Brain microvascular endothelial cell (primary cell): ENCODE measurements at regions not wholly inside any gene's neighbourhood (a gene's known extent, or its start where the extent isn't known, plus 50 kb on each side); places are given as distances from the start of the nearest gene placed in this dataset.

Experiments used
- DNase-seq: peaks from one replicate; pipeline ENCODE4 v3.0.0-alpha.2; 2020
- H3K27ac ChIP-seq: fragments of 250-450 bp; sonication (Bioruptor Pico); 2 replicates; pipeline ENCODE4 v1.5.1; 2020; ENCODE audit warnings: mild to moderate bottlenecking, moderate library complexity
- H3K27me3 ChIP-seq: fragments of 250-450 bp; sonication (Bioruptor Pico); replicated peaks from 2 replicates; pipeline ENCODE4 v1.5.1; 2020; ENCODE audit warnings: mild to moderate bottlenecking
- H3K36me3 ChIP-seq: fragments of 250-450 bp; sonication (Bioruptor Pico); replicated peaks from 2 replicates; pipeline ENCODE4 v1.5.1; 2020; ENCODE audit warnings: mild to moderate bottlenecking
- H3K4me3 ChIP-seq: 2 replicates; pipeline ENCODE4 v1.5.1; 2011; ENCODE audit warnings: low read depth, mild to moderate bottlenecking, control low read depth, low read length, moderate library complexity
- in situ Hi-C: cut with HindIII; loops from 2 replicates; pipeline ENCODE4 v1.10.0; 2017; ENCODE audit warnings: low sequenced_read_pairs, low pct_ligation_motif_present
- TF ChIP-seq, protein P1 (sequence below): IDR thresholded peaks from 2 replicates; pipeline ENCODE4 v1.5.1; 2011; ENCODE audit warnings: low read depth, mild to moderate bottlenecking, moderate library complexity, low read length, control low read depth, inconsistent platforms; ENCODE audit errors: missing control alignments

DNA sequence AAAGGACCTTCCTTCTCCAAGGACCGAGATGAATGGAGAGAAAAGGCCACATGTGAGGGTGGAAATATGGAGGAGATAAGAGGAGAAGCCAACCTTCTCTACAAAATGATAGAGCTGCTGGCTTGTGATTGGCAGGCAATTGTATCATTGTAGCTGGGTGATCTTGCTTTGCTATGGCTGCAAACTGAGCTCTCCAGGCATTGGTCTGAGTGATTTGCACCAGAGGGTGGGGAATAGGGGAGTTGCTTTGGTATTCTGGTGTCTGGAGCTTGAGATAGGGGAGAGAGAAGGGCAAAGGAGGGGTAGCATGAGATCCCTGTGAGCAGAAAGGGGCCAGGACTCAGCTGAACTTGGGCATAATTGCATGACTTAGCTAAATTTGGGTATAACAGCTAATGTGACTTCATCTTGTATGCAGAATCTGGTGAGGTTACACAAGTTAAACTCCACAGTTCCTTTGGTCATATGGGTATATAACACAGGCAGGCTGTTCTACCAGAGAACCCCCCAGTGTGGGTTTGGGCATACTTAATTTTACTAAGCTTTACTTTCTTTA lies 72.0 kb downstream of the FOS start:
- no peak overlapping the region for H3K27ac ChIP-seq
- no peaks in the 10 kb centered on the region for H3K27me3 ChIP-seq
- no peak overlapping the region for H3K4me3 ChIP-seq
- TF ChIP-seq, protein P1, sequence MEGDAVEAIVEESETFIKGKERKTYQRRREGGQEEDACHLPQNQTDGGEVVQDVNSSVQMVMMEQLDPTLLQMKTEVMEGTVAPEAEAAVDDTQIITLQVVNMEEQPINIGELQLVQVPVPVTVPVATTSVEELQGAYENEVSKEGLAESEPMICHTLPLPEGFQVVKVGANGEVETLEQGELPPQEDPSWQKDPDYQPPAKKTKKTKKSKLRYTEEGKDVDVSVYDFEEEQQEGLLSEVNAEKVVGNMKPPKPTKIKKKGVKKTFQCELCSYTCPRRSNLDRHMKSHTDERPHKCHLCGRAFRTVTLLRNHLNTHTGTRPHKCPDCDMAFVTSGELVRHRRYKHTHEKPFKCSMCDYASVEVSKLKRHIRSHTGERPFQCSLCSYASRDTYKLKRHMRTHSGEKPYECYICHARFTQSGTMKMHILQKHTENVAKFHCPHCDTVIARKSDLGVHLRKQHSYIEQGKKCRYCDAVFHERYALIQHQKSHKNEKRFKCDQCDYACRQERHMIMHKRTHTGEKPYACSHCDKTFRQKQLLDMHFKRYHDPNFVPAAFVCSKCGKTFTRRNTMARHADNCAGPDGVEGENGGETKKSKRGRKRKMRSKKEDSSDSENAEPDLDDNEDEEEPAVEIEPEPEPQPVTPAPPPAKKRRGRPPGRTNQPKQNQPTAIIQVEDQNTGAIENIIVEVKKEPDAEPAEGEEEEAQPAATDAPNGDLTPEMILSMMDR, result no peak
- no peaks in the 10 kb centered on the region for H3K36me3 ChIP-seq
- in situ Hi-C loops, result no loop called here
- no peak for DNase-seq

DNA sequence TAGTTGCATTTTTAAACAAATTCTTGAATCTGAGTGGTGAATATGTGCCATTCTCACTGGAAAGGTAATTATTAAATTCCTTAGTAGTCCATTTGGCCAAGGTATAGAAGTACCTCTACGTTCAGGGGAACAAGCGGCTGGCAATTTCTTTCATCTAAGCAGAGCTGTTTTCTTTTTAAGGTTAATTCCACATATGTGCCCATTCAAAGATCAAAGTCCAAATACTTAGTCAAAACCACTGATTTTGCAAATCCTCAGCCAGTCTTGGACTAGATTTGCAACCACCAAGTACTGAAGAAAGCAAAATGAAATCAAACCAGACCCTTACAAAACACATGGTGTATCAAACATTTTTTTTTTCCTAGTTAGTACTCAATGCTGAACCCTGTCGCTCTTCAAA lies 68.7 kb upstream of the JDP2 start:
- Histone ChIP-seq H3K36me3 (no peaks in the 10 kb centered on the region), H3K4me3 (no peak overlapping the region), H3K27ac (no peak overlapping the region), H3K27me3 (peaks cover 4% of the 10 kb centered on the region)
- TF ChIP-seq, protein P1, result no peak
- no peak for DNase-seq
- in situ Hi-C loops, result no loop called here

DNA sequence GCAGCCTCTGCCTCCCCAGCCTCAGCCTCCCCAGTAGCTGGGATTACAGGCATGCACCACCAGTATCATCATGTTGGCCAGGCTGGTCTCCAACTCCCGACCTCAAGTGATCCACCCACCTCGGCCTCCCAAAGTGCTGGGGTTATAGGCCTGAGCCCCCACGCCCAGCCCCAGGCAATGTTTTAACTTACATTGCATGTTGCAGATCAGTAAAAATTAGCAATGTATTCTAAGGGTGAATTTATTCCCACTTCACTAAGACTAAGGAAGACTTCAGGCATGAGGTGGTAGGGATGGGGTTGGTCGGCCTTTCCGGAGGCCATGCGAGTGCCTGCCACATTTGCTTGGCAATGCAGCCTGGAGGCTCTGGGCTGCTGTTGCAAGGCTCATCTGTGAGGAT lies 66.8 kb upstream of the JDP2 start:
- in situ Hi-C loops, result no loop called here
- Histone ChIP-seq H3K4me3 (no peak overlapping the region), H3K27me3 (peaks cover 4% of the 10 kb centered on the region), H3K36me3 (no peaks in the 10 kb centered on the region), H3K27ac (no peak overlapping the region)
- no peak for DNase-seq
- TF ChIP-seq, protein P1, result no peak

DNA sequence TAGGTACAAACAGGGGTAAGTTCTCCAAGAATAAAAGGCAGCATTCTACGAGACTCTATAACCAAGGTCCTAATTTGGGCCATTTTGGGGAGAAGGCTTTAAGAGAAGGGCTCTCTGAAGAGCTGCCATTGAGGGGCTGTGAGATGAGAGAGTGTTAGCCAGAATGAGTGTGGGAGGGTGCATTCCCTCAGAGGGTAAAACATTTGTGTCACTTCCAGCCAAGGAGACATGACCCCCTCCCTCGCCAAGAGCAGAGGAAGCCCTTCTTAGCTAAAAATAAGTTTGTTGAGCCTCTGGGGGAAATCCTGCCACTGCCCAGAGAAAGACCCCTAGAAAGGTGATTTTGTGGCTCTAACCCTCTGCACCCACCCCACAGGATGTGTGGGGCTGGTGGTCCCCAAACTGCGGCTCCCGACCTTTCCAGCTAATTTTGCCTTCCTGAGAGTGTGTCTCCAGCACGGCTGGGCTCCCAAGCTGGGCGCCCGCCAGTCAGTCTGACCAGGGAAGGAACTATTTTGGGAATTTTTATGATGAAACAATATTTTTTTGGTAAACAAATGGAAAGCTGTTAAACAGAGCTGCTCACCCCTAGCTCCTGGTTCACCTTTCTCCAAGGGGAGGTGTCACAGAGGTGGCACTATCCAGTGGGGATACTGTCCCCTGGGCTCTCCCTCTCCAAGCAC lies 65.9 kb upstream of the JDP2 start:
- TF ChIP-seq, protein P1, result no peak
- Histone ChIP-seq H3K27me3 (peaks cover 4% of the 10 kb centered on the region), H3K4me3 (no peak overlapping the region), H3K36me3 (no peaks in the 10 kb centered on the region), H3K27ac (no peak overlapping the region)
- DNase-seq, result no peak
- in situ Hi-C loops, result no loop called here

DNA sequence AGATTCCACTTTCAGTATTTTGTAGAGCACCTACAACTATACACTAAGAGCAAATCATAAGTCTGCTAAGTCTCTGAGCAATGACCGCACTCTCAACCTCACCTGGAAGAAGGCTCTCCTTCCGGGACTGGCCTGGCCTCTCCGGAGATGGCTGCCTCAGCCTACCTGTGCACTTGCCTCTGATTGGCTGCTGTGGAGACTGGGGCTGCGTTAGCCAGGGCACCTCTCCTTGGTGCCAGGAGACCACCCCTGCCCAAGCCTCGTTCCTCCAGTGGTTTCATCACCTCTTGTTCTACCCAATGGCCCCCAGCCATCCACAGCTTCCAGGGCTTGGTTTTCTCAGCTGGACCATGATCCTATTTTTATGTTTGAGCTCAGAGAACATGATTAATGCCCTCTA lies 64.7 kb upstream of the JDP2 start:
- Histone ChIP-seq H3K27me3 (peaks cover 4% of the 10 kb centered on the region), H3K4me3 (no peak overlapping the region), H3K27ac (no peak overlapping the region), H3K36me3 (no peaks in the 10 kb centered on the region)
- no peak for DNase-seq
- in situ Hi-C loops, result no loop called here
- TF ChIP-seq, protein P1, result no peak
